NCI-H345 (cell line): ENCODE measurements at regions not wholly inside any gene's neighbourhood (a gene's known extent, or its start where the extent isn't known, plus 50 kb on each side); places are given as distances from the start of the nearest gene placed in this dataset.
"Not testable (repeated sequence)": the region's sequence is repeated elsewhere in the genome, so short reads cannot be mapped to it uniquely, and the experiment has no call there.

ENCODE experiments used
- DNase-seq: peaks from one replicate; lab custom pipeline; 2025; lab: John Stamatoyannopoulos, UW

DNA sequence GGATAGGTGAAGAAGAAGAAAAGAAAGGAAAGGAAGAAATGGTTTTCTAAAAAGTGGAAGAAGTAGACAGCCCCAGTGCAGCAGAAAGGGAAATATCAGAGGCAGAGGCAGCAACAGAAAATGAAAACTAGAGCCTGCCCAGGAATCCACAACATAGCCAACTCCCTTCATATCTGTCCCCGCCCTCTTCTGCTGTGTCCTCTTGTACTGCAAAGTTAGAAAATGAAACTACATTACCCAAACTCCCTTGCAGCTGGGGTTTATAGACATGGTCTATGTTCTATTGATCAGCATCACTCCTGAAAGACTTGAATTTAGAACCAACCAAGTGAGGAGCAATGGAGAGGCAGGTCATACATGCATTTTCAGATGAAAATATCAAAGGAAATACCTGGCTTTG lies 200.5 kb upstream of the PHACTR1 start:
- no peak for DNase-seq

DNA sequence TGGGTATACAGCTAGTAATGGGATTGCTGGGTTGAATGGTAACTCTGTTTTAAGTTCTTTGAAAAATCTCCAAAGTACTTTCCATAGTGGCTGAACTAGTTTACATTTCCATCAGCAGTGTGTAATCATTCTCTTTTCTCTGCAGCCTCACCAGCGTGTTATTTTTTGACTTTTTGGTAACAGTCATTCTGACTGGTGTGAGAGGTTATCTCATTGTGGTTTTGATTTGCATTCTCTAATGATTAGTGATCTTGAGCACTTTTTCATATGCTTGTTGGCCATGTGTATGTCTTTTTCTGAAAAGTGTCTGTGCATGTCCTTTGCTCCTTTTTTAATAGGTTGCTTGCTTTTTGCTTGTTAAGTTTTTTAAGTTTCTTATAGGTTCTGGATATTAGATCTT lies 194.2 kb upstream of the PHACTR1 start:
- DNase-seq = no peak

- no peak for DNase-seq
These were observed 192.8 kb upstream of the PHACTR1 start for GRCh38 chr6:12523726-12524125.

- DNase-seq = no peak
These were observed 191.3 kb upstream of the PHACTR1 start for GRCh38 chr6:12525276-12525675.

DNA sequence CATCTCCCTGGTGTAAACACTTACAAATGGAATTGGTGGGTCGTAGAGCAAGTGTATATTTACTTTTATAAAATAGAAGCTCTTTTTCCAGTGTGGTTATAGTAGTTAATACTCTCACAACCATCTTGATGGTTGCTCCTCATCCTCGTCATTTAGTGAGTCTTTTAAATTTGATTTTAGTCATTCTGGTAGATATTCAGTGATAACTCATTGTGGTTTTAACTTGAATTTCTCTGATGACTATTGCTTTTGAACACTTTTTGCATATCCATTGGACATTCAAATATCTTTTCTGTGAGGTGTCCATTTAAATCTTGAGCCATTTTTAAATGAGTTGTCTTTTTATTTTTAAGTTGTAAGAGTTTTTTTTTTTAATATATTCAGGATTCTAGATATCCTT lies 189.2 kb upstream of the PHACTR1 start:
- DNase-seq = no peak

- no peak for DNase-seq
These were observed 188.4 kb upstream of the PHACTR1 start for GRCh38 chr6:12528136-12528535.

DNA sequence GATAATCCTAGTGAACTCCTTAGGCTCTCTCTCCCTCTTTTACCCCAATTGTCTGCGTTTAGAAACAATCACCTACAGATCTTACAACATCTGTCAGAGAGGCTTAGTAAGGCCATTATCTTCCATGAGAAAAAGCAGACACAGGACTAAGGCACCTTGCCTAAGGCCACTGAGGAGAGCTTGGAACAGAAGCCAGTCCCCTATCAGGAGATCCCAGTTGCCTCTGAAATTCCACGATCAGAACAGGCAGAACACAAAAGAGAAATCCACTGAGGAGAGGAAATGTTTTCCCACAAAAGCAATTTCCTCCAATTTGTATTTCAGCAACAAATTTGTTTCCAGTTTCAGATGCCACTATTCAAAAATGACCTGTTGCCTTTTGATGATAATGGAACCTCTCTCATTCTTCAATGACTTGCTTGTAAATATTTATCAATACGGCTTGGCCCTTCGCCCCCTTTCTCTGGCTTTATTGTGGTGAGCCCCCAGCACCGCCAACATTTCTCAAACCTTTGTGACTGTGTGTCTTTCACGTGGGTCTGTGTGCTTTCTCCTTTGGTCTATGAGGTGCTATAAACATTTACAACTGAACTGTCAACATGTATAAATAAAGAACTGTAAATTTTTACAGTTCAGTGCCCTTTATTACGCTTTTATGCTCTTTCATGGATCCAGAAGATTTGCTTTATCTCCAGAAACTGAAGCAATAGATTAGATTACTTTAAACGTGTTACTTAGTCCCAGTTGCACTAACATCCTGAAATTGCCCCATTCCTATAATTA lies 187.8 kb upstream of the PHACTR1 start:
- DNase-seq = no peak

DNA sequence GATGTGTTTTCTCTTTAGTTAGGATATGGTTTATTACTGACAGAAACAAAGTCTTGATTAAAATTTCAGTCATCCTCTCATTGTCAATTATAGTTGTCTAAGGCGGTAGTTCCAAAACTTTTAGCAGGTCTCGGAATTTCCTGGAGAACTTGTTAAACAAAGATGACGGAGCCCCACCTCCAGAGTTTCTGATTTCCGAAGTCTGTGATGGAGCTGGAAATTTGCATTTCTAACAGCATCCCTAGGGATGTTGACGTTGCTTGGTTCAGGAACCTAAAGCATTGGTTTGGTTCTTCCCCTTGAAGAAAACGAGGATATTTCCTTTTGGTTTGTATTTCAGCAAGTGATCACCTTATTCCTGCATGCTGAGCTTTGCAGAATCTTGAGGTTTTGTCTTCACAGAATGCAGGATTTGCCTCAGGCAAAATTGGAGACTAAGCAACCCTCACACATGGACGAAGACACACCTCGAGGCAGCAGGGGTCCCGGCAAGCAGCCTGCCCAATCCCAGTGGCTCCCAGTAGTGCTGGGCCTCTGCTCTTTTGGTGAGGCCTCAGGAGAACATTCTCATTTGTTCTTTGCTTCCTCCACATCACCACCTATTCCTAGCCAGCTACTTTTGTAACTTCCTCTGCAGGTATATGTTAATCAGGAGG lies 187.1 kb upstream of the PHACTR1 start:
- no peak for DNase-seq

GRCh38 chr6:12530345-12530744 lies 186.2 kb upstream of the PHACTR1 start:
- DNase-seq = no peak

- no peak for DNase-seq
These were observed 183.0 kb upstream of the PHACTR1 start for GRCh38 chr6:12533586-12533985.

DNA sequence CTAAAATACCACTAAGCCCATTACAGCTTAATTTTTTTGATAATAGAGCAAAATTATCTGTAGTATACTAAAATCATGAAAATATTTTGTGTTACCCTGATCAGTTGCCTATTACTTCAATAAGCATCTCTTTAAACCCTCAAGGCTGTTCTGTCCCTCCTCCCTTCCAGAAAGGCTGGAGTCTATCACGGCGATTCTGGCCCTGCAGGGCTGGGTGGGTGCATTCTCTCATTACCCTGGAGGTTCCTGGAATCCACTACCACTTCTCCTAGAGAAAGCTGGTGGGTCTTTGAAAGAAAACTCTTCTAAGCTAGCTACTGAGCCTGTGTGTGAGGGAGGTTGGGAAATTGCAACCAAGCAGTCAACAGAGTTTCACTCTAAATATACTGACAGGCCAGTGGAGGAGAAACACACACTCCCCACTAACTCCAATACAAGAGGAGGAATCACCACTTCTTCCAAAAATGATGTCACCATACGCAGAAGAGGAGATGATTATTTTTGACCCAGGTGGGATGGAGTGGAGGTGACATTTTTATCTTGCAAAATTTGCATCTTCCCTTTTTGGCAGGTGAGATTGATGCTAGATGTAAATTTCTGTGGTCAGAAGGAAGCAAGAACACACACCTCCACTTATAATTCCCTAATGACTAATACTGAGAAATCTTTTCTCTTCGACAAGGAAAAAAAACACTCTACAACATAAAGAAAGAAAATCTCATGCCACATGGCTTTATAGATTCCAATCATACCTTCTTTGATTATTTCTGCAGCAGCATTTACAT lies 182.3 kb upstream of the PHACTR1 start:
- DNase-seq = no peak

- DNase-seq = no peak
These were observed 180.8 kb upstream of the PHACTR1 start for GRCh38 chr6:12535586-12536314.

- DNase-seq = no peak
These were observed 180.2 kb upstream of the PHACTR1 start for GRCh38 chr6:12536416-12536815.

GRCh38 chr6:12537389-12537788 lies 179.2 kb upstream of the PHACTR1 start:
- no peak for DNase-seq

DNA sequence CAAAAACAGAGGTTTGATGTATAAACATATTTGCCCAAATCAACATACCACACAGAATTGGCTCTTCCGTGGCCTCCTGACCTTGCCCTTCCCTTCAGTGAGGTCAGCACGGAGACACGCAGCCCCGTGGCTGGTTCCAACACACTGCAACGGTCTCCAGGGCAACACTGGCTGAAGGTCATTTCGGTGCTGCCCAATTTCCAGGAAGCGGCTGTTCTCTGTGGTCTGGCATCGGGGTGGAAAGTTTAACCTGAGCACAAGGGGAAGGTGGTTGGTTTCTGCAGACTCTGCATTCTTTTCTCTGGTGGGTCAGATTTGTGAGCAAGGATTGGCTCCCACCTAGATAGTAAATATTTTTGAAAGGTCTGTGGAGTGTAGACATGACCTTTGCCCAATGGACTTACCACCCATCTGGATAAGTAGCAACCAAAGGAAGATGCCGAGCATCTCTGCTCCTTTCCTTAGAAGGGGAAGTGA lies 177.6 kb upstream of the PHACTR1 start:
- no peak for DNase-seq

DNA sequence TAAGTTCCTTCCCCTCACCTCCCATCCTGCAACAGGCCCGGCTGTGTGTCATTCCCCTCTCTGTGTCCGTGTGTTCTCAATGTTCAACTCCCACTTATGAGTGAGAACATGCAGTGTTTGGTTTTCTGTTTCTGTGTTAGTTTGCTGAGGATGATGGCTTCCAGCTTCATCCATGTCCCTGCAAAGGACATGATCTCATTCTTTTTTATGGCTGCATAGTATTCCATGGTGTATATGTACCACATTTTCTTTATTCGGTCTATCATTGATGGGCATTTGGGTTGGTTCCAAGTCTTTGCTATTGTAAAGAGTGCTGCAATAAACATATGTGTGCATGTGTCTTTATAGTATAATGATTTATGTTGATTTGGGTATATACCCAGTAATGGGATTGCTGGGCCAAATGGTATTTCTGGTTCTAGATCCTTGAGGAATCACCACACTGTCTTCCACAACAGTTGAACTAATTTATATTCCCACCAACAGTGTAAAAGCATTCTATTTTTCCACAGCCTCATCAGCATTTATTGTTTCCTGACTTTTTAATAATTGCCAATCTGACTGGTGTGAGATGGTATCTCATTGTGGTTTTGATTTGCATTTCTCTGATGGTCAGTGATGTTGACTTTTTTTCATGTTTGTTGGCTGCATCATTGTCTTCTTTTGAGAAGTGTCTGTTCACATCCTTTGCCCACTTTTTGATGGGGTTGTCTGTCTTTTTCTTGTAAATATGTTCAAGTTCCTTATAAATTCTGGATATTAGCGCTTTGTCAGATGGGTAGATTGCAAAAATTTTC lies 174.1 kb upstream of the PHACTR1 start:
- not testable (repeated sequence) for DNase-seq

- no peak for DNase-seq
These were observed 172.6 kb upstream of the PHACTR1 start for GRCh38 chr6:12543953-12544352.

- DNase-seq = no peak
These were observed 171.6 kb upstream of the PHACTR1 start for GRCh38 chr6:12544821-12545565.

DNA sequence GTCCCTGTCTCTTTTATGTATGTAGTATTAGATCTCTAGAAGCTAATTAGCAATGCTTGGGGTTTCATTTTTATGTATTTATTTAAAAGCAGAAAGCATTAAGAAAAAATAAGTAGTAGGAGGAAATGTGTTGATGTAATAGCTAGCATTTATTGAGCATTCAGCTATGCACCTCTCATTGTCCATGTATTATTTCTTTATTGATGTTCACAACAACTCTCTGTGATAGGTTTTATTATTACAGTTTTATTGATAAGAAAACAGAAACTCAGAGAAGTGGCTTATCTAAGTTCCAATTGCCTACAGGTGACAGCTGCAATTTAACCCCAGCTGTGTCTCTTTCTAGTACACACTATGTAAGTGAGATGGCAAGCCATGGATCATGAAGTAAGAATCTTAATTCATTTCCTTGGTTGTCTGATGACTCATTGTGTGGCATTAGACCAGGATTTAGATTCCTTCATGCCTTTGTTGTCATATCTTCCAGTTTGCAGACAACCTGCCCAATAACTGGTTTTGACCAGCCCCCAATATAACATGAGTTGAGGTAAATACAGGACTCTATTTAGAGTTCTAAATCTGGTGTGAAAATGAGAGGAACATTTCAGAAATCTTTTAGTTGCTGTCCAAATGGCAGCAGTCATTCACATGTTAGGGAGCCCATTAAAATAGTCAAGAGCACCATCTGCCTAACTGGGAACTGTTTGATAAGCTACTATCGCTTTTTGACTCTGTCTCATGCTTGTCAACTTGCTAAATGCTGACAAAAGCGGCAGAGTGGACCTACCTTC lies 170.8 kb upstream of the PHACTR1 start:
- no peak for DNase-seq
